Effector memory CD4-positive, alpha-beta T cell (primary cell): ENCODE measurements at regions not wholly inside any gene's neighbourhood (a gene's known extent, or its start where the extent isn't known, plus 50 kb on each side); places are given as distances from the start of the nearest gene placed in this dataset.

Source experiments
- DNase-seq, 3 donors: peaks; one replicate each; pipeline ENCODE4 v3.0.0-alpha.2; 2020
- H3K27ac ChIP-seq: 2 replicates; pipeline ENCODE4 v1.7.0; 2013; ENCODE audit warnings: mild to moderate bottlenecking, low read length, moderate library complexity; ENCODE audit not compliant: insufficient read depth, poor library complexity, severe bottlenecking
- H3K27me3 ChIP-seq: replicated peaks from 2 replicates; pipeline ENCODE4 v1.7.0; 2013; ENCODE audit warnings: mild to moderate bottlenecking, low read length; ENCODE audit not compliant: insufficient read depth, control insufficient read depth, poor library complexity, severe bottlenecking
- H3K36me3 ChIP-seq: 2 replicates; pipeline ENCODE4 v1.7.0; 2013; ENCODE audit warnings: mild to moderate bottlenecking, low read length, moderate library complexity; ENCODE audit not compliant: control insufficient read depth, insufficient read depth
- H3K4me1 ChIP-seq: 2 replicates; pipeline ENCODE4 v1.7.0; 2013; ENCODE audit warnings: low read length, mild to moderate bottlenecking; ENCODE audit not compliant: control insufficient read depth, insufficient read depth, poor library complexity, severe bottlenecking
- H3K4me3 ChIP-seq: 2 replicates; pipeline ENCODE4 v1.7.0; 2013; ENCODE audit warnings: low read length, low read depth, mild to moderate bottlenecking; ENCODE audit not compliant: insufficient read depth, poor library complexity, severe bottlenecking
- H3K9me3 ChIP-seq: 2 replicates; pipeline ENCODE4 v1.7.0; 2013; ENCODE audit warnings: mild to moderate bottlenecking, low read length, moderate library complexity; ENCODE audit not compliant: control insufficient read depth

- Histone ChIP-seq H3K27me3 (no peaks in the 10 kb centered on the region), H3K4me3 (no peak overlapping the region), H3K4me1 (no peaks in the 10 kb centered on the region), H3K9me3 (no peaks in the 10 kb centered on the region), H3K27ac (no peak overlapping the region), H3K36me3 (no peaks in the 10 kb centered on the region)
- no peak for DNase-seq
Measured at GRCh38 chr6:22809370-22809769, 240.0 kb downstream of the HDGFL1 start.

- DNase-seq = no peak
- H3K27me3 ChIP-seq = no peaks in the 10 kb centered on the region
- no peaks in the 10 kb centered on the region for H3K36me3 ChIP-seq
- H3K27ac ChIP-seq = no peak overlapping the region
- H3K4me1 ChIP-seq = no peaks in the 10 kb centered on the region
- no peaks in the 10 kb centered on the region for H3K9me3 ChIP-seq
- H3K4me3 ChIP-seq = no peak overlapping the region
Measured at GRCh38 chr6:22819209-22819608, 249.8 kb downstream of the HDGFL1 start.

DNA sequence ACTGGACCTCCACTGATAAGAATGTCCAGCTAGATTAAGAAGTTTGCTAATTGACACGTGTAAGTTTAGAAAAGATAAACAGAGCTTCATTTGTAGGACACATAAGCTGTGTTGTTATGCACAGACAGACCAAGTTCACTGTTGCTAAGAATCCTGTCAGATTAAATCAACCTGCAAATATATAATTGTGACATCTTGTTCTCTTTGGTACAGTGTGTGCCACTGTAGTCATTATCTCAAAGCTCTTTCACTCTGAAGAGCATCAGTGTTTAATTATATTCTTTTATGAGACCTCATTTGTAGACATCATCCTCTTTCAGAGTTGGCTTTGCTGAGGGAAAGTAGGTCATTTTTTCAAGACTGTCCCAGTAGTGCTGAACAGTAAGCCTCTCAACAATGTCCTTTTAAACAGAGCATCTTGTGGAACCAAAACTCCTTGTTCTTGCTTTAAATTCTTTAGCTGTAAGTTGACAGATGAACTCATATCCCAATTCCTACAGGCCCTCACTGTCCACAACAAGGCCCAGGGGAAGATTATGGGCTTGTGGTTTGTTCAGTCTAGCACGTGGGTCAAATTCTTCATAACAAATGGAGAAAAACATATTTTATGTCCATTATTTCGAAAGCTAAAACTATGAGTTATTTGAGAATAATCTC lies 252.4 kb downstream of the HDGFL1 start:
- Histone ChIP-seq H3K9me3 (no peaks in the 10 kb centered on the region), H3K4me3 (no peak overlapping the region), H3K4me1 (no peaks in the 10 kb centered on the region), H3K27me3 (no peaks in the 10 kb centered on the region), H3K36me3 (no peaks in the 10 kb centered on the region), H3K27ac (no peak overlapping the region)
- DNase-seq = no peak

GRCh38 chr6:22825210-22825609 lies 255.8 kb downstream of the HDGFL1 start:
- Histone ChIP-seq H3K4me1 (no peaks in the 10 kb centered on the region), H3K27me3 (no peaks in the 10 kb centered on the region), H3K9me3 (no peaks in the 10 kb centered on the region), H3K27ac (no peak overlapping the region), H3K4me3 (no peak overlapping the region), H3K36me3 (no peaks in the 10 kb centered on the region)
- no peak for DNase-seq

GRCh38 chr6:22826961-22827360 lies 257.6 kb downstream of the HDGFL1 start:
- Histone ChIP-seq H3K4me1 (no peaks in the 10 kb centered on the region), H3K36me3 (no peaks in the 10 kb centered on the region), H3K27me3 (no peaks in the 10 kb centered on the region), H3K9me3 (no peaks in the 10 kb centered on the region), H3K27ac (no peak overlapping the region), H3K4me3 (no peak overlapping the region)
- no peak for DNase-seq

DNA sequence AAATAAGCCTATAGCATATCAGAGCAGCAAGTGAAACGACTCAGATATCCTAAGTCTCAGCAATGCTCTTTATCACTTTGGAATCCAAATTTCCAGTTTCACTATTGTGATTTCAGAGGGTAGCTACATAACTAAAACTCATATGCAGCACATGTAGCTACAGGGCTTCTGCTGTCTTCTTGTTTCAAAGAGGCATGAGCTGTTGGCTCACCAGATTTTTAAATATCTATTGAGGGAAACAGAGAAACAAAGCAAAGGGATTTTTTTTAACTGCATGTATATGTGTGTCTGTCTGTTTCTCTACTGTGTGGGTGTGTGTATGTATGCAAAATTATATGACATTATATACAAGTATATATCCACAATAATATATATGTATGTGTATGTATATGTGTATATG lies 258.4 kb downstream of the HDGFL1 start:
- Histone ChIP-seq H3K36me3 (no peaks in the 10 kb centered on the region), H3K4me1 (no peaks in the 10 kb centered on the region), H3K27ac (no peak overlapping the region), H3K4me3 (no peak overlapping the region), H3K9me3 (no peaks in the 10 kb centered on the region), H3K27me3 (no peaks in the 10 kb centered on the region)
- DNase-seq = no peak

GRCh38 chr6:22828179-22829062 lies 259.1 kb downstream of the HDGFL1 start:
- Histone ChIP-seq H3K9me3 (no peaks in the 10 kb centered on the region), H3K27me3 (no peaks in the 10 kb centered on the region), H3K36me3 (no peaks in the 10 kb centered on the region), H3K27ac (no peak overlapping the region), H3K4me3 (no peak overlapping the region), H3K4me1 (no peaks in the 10 kb centered on the region)
- DNase-seq = no peak

- H3K9me3 ChIP-seq = no peaks in the 10 kb centered on the region
- H3K27me3 ChIP-seq = no peaks in the 10 kb centered on the region
- H3K4me3 ChIP-seq = no peak overlapping the region
- H3K27ac ChIP-seq = no peak overlapping the region
- no peaks in the 10 kb centered on the region for H3K4me1 ChIP-seq
- DNase-seq = no peak
- H3K36me3 ChIP-seq = no peaks in the 10 kb centered on the region
Measured at GRCh38 chr6:22829070-22829469, 259.7 kb downstream of the HDGFL1 start.

DNA sequence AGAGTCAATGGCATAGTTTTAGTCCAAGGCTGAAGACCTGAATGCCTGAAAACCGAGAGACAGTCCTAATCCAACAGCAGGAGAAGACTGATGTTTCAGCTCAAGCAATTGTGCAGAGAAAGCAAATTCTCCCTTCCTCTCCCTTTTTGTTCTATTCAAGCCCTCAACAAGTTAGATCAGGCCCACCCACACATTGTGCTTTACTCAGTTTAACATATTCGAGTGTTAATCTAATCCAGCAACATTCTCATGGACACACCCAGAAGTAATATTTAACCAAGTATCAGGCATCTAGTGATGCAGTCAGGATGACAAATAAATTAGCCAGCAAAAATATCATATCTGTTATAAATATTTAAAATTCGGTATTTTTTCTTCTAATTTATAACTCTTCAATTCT lies 261.1 kb downstream of the HDGFL1 start:
- H3K36me3 ChIP-seq = no peaks in the 10 kb centered on the region
- no peak overlapping the region for H3K27ac ChIP-seq
- H3K27me3 ChIP-seq = no peaks in the 10 kb centered on the region
- H3K9me3 ChIP-seq = no peaks in the 10 kb centered on the region
- no peak overlapping the region for H3K4me3 ChIP-seq
- DNase-seq = no peak
- H3K4me1 ChIP-seq = no peaks in the 10 kb centered on the region

- no peaks in the 10 kb centered on the region for H3K27me3 ChIP-seq
- H3K9me3 ChIP-seq = no peaks in the 10 kb centered on the region
- DNase-seq = no peak
Measured at GRCh38 chr6:22833191-22833590, 263.8 kb downstream of the HDGFL1 start.

More at GRCh38 chr6:22833191-22833590, 263.8 kb downstream of the HDGFL1 start:
- Histone ChIP-seq H3K36me3 (no peaks in the 10 kb centered on the region), H3K4me3 (no peak overlapping the region), H3K27ac (no peak overlapping the region), H3K4me1 (no peaks in the 10 kb centered on the region)
